ENCODE measurements at regions not wholly inside any gene's neighbourhood (a gene's known extent, or its start where the extent isn't known, plus 50 kb on each side); places are given as distances from the start of the nearest gene placed in this dataset.

DNA sequence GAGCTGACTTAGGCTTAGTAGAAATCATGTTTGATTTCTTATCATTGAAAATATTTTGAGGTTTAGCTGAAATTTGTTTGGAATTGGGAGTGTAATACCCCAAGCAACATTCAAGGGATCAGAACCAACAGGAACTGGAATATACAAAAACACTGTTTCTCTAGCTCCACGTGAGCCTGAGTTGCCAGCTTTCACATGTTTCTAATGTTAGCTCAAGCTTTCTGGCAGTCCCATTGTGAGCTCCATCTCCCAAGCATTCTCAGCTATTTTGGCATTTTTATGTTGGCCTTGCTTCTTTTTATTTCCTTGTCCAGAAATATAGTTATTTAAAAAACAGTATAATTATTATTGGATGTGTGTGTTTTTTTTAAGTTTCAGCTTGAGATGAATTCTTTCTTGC is 427.1 kb upstream of the DPH6 start:
- Mint-ChIP-seq H3K4me1 (ENCODE audit: low read depth) (no peaks in the 10 kb centered on the region), H3K9me3 (peaks cover 2% of the 10 kb centered on the region in 2 donors), H3K27me3 (ENCODE audit: low read depth) (no peaks in the 10 kb centered on the region), H3K27ac (no peak overlapping the region), H3K36me3 (ENCODE audit: insufficient read depth in 2 of 2) (no peaks in the 10 kb centered on the region), H3K4me3 (no peak overlapping the region)
- no peak for ATAC-seq (replicated peaks in 1 of 2)
- no peak for DNase-seq

GRCh38 chr15:35974052-35974451 is 428.1 kb upstream of the DPH6 start:
- Mint-ChIP-seq H3K4me1 (ENCODE audit: low read depth) (no peaks in the 10 kb centered on the region), H3K27me3 (ENCODE audit: low read depth) (no peaks in the 10 kb centered on the region)
- DNase-seq, result no peak

DNA sequence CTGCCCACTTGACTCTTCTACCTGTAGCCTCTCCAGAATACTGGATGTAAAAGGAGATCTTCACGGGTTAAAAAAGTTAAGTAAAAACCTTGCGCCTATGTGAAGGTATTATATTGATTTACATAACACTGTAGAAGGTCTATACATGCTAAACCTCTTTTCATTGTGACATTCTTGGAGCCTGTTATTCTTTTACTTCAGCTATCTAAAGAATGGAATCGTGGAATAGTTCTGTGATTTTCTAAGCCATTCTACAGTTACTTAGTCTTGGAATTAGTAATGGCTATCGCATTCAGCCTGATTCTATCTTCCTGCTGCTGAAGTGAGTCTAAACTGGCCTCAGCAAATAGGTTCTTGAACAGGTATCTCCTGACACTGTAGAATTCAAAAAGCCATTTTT is 430.0 kb upstream of the DPH6 start:
- H3K4me1 Mint-ChIP-seq (ENCODE audit: low read depth), result no peaks in the 10 kb centered on the region
- DNase-seq (no peak), ATAC-seq (replicated peaks in 1 of 2) (no peak)
- H3K27ac Mint-ChIP-seq, result no peak overlapping the region
- no peak overlapping the region for H3K4me3 Mint-ChIP-seq
- peaks cover 2% of the 10 kb centered on the region in 2 donors for H3K9me3 Mint-ChIP-seq
- no peaks in the 10 kb centered on the region for H3K36me3 Mint-ChIP-seq (ENCODE audit: insufficient read depth in 2 of 2)
- H3K27me3 Mint-ChIP-seq (ENCODE audit: low read depth), result no peaks in the 10 kb centered on the region

More at GRCh38 chr15:35974052-35974451, 428.1 kb upstream of the DPH6 start:
- Mint-ChIP-seq H3K27ac (no peak overlapping the region), H3K4me3 (no peak overlapping the region), H3K36me3 (ENCODE audit: insufficient read depth in 2 of 2) (no peaks in the 10 kb centered on the region), H3K9me3 (peaks cover 2% of the 10 kb centered on the region in 2 donors)
- no peak for ATAC-seq (replicated peaks in 1 of 2)

- Mint-ChIP-seq H3K36me3 (ENCODE audit: insufficient read depth in 2 of 2) (no peaks in the 10 kb centered on the region), H3K9me3 (no peaks in the 10 kb centered on the region), H3K27ac (no peak overlapping the region), H3K4me3 (no peak overlapping the region), H3K27me3 (ENCODE audit: low read depth) (no peaks in the 10 kb centered on the region), H3K4me1 (ENCODE audit: low read depth) (no peaks in the 10 kb centered on the region)
- DNase-seq, result no peak
- ATAC-seq (replicated peaks in 1 of 2), result no peak
These were observed 433.6 kb upstream of the DPH6 start for GRCh38 chr15:35979608-35980007.

DNA sequence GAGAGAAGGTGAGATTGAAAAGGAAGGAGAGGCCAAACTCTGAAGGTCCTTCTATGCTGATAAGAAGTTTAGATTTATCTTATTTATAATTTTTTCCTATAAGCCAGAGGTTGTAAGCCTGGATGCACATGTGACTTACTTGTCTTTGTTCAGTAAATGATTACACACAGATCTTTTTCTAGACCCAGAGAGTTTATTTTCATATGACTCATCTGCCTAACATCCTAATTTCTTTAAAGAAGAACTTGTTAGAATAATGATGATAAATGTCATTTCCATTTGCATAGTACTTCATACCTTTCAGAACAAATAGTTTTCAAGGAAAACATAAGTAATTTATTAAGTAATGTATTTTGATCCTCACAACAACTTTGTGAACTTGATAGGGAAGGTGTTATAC is 434.8 kb upstream of the DPH6 start:
- H3K36me3 Mint-ChIP-seq (ENCODE audit: insufficient read depth in 2 of 2), result no peaks in the 10 kb centered on the region
- H3K4me1 Mint-ChIP-seq (ENCODE audit: low read depth), result no peaks in the 10 kb centered on the region
- no peak overlapping the region for H3K4me3 Mint-ChIP-seq
- ATAC-seq (replicated peaks in 1 of 2) (no peak), DNase-seq (no peak)
- no peaks in the 10 kb centered on the region for H3K27me3 Mint-ChIP-seq (ENCODE audit: low read depth)
- no peak overlapping the region for H3K27ac Mint-ChIP-seq
- H3K9me3 Mint-ChIP-seq, result no peaks in the 10 kb centered on the region

GRCh38 chr15:35986191-35986721 is 440.3 kb upstream of the DPH6 start:
- H3K27ac Mint-ChIP-seq, result no peak overlapping the region

DNA sequence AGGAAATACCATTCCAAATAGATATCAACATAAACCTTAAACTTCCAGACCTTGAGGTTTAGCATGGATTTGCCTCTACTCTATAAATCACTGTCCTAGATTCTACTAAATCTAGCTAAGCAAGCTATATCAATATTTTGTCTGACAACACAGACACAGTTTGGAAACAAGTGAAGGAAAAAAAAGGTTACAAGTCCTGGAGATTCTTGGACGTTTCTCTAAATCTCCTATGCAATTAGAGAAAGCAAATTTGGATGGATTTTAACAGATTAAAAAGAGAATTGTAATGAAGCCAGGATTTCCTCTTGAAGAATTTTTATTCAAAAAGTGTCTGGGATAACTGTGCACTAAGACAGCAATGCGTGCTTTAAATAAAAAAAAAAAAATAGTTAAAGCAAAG is 441.1 kb upstream of the DPH6 start:
- no peak for ATAC-seq (replicated peaks in 1 of 2)
- Mint-ChIP-seq H3K4me3 (no peak overlapping the region), H3K4me1 (ENCODE audit: low read depth) (no peaks in the 10 kb centered on the region), H3K27me3 (ENCODE audit: low read depth) (no peaks in the 10 kb centered on the region), H3K27ac (no peak overlapping the region), H3K36me3 (ENCODE audit: insufficient read depth in 2 of 2) (peaks cover 0 to 1% of the 10 kb centered on the region in 2 donors), H3K9me3 (peaks cover 0 to 2% of the 10 kb centered on the region in 2 donors)
- DNase-seq, result no peak

More at GRCh38 chr15:35986191-35986721, 440.3 kb upstream of the DPH6 start:
- H3K9me3 Mint-ChIP-seq, result peaks cover 0 to 2% of the 10 kb centered on the region in 2 donors
- ATAC-seq (replicated peaks in 1 of 2), result no peak
- no peak for DNase-seq
- no peaks in the 10 kb centered on the region for H3K27me3 Mint-ChIP-seq (ENCODE audit: low read depth)
- H3K4me1 Mint-ChIP-seq (ENCODE audit: low read depth), result no peaks in the 10 kb centered on the region
- peaks cover 0 to 1% of the 10 kb centered on the region in 2 donors for H3K36me3 Mint-ChIP-seq (ENCODE audit: insufficient read depth in 2 of 2)
- no peak overlapping the region for H3K4me3 Mint-ChIP-seq

DNA sequence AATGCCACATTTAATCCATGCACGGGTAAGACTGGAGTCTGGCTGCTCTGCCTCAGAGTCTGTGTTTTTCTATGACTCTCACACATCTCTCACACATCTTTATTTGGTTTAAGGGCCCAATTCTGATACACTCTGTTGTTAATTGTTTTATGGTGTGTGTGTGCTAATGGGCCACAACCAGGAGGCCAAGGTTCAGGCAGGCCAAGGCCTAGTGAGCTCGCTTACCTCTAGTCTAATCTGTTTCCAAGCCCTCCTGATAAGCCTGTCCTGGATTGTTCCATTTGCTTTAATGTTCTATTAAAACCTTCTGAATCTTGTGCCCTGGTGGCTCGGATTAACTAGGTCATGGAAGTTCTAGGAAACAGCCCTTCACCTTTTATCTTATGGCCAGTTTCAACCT is 445.4 kb upstream of the DPH6 start:
- ATAC-seq (replicated peaks in 1 of 2) (no peak), DNase-seq (no peak)
- H3K36me3 Mint-ChIP-seq (ENCODE audit: insufficient read depth in 2 of 2), result peaks cover 0 to under 1% of the 10 kb centered on the region in 2 donors
- no peak overlapping the region for H3K27ac Mint-ChIP-seq
- H3K4me3 Mint-ChIP-seq, result no peak overlapping the region
- no peaks in the 10 kb centered on the region for H3K4me1 Mint-ChIP-seq (ENCODE audit: low read depth)
- peaks cover 0 to 2% of the 10 kb centered on the region in 2 donors for H3K9me3 Mint-ChIP-seq
- H3K27me3 Mint-ChIP-seq (ENCODE audit: low read depth), result no peaks in the 10 kb centered on the region

DNA sequence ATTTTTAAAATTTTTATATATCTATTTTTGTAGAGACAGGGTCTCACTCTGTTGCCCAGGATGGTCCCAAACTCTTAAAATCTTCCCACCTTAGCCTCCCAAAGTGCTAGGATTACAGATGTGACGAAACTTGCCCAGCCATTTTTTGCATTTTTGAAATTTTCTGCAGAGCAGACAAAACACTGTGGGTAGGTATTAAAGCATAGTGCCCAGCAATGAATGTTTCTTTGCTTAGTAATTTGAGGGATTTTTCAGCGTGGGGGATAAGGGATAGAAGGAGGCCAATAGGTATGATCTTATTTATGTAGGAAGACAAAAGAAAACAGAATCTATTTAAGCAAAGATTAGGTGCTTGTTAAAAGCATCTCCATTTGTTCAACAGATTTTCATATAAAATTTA is 446.8 kb upstream of the DPH6 start:
- DNase-seq (no peak), ATAC-seq (replicated peaks in 1 of 2) (no peak)
- Mint-ChIP-seq H3K36me3 (ENCODE audit: insufficient read depth in 2 of 2) (no peaks in the 10 kb centered on the region), H3K4me1 (ENCODE audit: low read depth) (no peaks in the 10 kb centered on the region), H3K9me3 (peaks cover 0 to 2% of the 10 kb centered on the region in 2 donors), H3K27me3 (ENCODE audit: low read depth) (no peaks in the 10 kb centered on the region), H3K4me3 (no peak overlapping the region), H3K27ac (no peak overlapping the region)

DNA sequence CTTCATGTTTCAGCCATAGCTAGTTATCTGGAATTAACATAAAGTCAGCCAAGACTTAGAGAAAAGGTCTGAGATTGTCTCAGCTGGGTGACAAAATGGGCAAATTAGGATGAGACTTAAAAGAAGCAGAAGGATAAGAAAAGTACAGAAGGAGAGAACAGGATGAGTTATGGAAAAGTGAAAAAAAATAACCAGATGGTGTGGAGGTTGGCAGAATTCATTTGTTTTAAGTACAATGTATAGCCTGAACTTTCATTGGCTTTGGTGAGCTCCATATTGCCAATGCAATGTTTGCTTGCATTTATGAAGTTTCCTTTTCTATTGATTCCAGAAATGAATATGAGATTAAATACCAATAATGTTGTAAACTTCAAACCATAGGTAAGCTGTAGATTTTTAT is 447.2 kb upstream of the DPH6 start:
- H3K27ac Mint-ChIP-seq, result no peak overlapping the region
- peaks cover 0 to 2% of the 10 kb centered on the region in 2 donors for H3K9me3 Mint-ChIP-seq
- H3K4me1 Mint-ChIP-seq (ENCODE audit: low read depth), result no peaks in the 10 kb centered on the region
- no peak for ATAC-seq (replicated peaks in 1 of 2)
- H3K4me3 Mint-ChIP-seq, result no peak overlapping the region
- H3K27me3 Mint-ChIP-seq (ENCODE audit: low read depth), result no peaks in the 10 kb centered on the region
- H3K36me3 Mint-ChIP-seq (ENCODE audit: insufficient read depth in 2 of 2), result no peaks in the 10 kb centered on the region
- DNase-seq, result no peak

GRCh38 chr15:35994876-35995275 is 448.9 kb upstream of the DPH6 start:
- Mint-ChIP-seq H3K4me1 (ENCODE audit: low read depth) (no peaks in the 10 kb centered on the region), H3K27me3 (ENCODE audit: low read depth) (no peaks in the 10 kb centered on the region), H3K27ac (no peak overlapping the region), H3K9me3 (peaks cover 0 to 2% of the 10 kb centered on the region in 2 donors), H3K4me3 (no peak overlapping the region), H3K36me3 (ENCODE audit: insufficient read depth in 2 of 2) (no peaks in the 10 kb centered on the region)
- DNase-seq (no peak), ATAC-seq (replicated peaks in 1 of 2) (no peak)

DNA sequence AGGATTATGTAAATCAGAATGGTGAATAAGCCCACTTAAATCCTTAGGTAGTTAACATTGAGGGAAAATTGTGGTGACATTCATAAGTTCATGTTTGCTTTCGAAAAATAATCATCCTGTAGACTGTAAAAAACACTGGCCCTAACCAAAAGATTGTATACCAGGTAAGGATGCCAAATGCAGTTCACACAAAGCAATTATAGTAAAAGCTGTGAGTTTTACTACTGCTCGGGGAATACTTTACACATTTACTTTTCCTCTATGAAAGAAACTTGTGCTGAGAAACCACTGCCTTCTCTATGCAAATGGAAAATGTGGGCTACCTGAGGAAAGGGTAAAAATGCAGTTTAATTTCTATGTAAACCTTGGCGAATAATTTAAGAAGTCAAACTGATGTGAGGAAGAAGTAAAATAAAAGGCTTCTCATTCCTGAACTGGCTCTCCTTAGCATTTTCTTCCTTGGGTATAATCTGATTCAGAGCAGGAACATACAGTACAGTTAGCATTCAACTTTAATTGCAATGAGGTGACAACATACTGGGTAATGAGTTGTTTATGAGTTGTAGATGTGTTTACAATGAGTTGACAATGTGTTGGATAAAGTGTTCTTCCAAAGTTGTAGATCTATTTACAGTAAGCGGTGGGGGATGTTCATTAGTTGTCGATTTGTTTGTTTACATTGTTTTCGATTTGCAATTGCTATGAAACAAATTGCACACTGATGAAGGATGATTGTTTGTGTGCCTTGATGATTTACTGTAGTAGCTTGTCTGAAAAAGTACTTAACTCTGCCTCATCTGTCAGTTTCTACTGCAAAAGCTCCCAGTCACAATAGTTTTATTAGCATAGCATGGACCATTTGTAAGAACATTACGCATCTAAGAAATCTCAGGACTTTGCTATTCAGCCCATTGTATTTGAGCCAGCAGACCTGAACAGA is 453.0 kb upstream of the DPH6 start:
- no peak overlapping the region for H3K4me3 Mint-ChIP-seq
- DNase-seq, result no peak
- ATAC-seq (replicated peaks in 1 of 2), result no peak
- no peaks in the 10 kb centered on the region for H3K36me3 Mint-ChIP-seq (ENCODE audit: insufficient read depth in 2 of 2)
- H3K27me3 Mint-ChIP-seq (ENCODE audit: low read depth), result no peaks in the 10 kb centered on the region
- H3K27ac Mint-ChIP-seq, result no peak overlapping the region
- peaks cover 0 to 2% of the 10 kb centered on the region in 2 donors for H3K9me3 Mint-ChIP-seq
- H3K4me1 Mint-ChIP-seq (ENCODE audit: low read depth), result no peaks in the 10 kb centered on the region

GRCh38 chr15:36004891-36005490 is 459.0 kb upstream of the DPH6 start:
- Mint-ChIP-seq H3K27me3 (ENCODE audit: low read depth) (no peaks in the 10 kb centered on the region), H3K4me3 (no peak overlapping the region), H3K27ac (no peak overlapping the region), H3K9me3 (peaks cover 0 to 3% of the 10 kb centered on the region in 2 donors), H3K36me3 (ENCODE audit: insufficient read depth in 2 of 2) (no peaks in the 10 kb centered on the region), H3K4me1 (ENCODE audit: low read depth) (no peaks in the 10 kb centered on the region)
- ATAC-seq (replicated peaks in 1 of 2) (no peak), DNase-seq (no peak)
